Endodermal cell (in vitro differentiated cells): ENCODE measurements at regions not wholly inside any gene's neighbourhood (a gene's known extent, or its start where the extent isn't known, plus 50 kb on each side); places are given as distances from the start of the nearest gene placed in this dataset.

Experiments used
- DNase-seq: peaks from one replicate; pipeline ENCODE4 v3.0.0-alpha.2; 2017
- H3K27ac ChIP-seq: 2 replicates; pipeline ENCODE4 v1.5.1; 2013; ENCODE audit warnings: mild to moderate bottlenecking, low read depth, low read length, moderate library complexity
- H3K27me3 ChIP-seq: 2 replicates; pipeline ENCODE4 v1.6.1; 2013; ENCODE audit warnings: mild to moderate bottlenecking, low read length, moderate library complexity; ENCODE audit not compliant: insufficient read depth, control insufficient read depth, poor library complexity, severe bottlenecking
- H3K36me3 ChIP-seq: 2 replicates; pipeline ENCODE4 v1.7.0; 2013; ENCODE audit warnings: mild to moderate bottlenecking, low read length, moderate library complexity; ENCODE audit not compliant: control insufficient read depth, insufficient read depth
- H3K4me1 ChIP-seq: one replicate; pipeline ENCODE4 v1.7.0; 2013; ENCODE audit warnings: low read length; ENCODE audit not compliant: control insufficient read depth, insufficient read depth
- H3K4me3 ChIP-seq: 2 replicates; pipeline ENCODE4 v1.5.1; 2013; ENCODE audit warnings: mild to moderate bottlenecking, low read length, moderate library complexity
- H3K9ac ChIP-seq: 2 replicates; pipeline ENCODE4 v1.6.1; 2013; ENCODE audit warnings: mild to moderate bottlenecking, low read length, moderate library complexity; ENCODE audit not compliant: poor library complexity, severe bottlenecking; ENCODE audit errors: extremely low read depth
- H3K9me3 ChIP-seq: 2 replicates; pipeline ENCODE4 v1.6.1; 2013; ENCODE audit warnings: mild to moderate bottlenecking, low read length, moderate library complexity; ENCODE audit not compliant: control insufficient read depth
- H3K27ac Mint-ChIP-seq: 2 replicates; pipeline ENCODE4 v1.8.0; 2020; ENCODE audit warnings: mixed read lengths
- H3K27me3 Mint-ChIP-seq: 2 replicates; pipeline ENCODE4 v1.8.0; 2021; ENCODE audit warnings: mild to moderate bottlenecking, mixed read lengths; ENCODE audit not compliant: insufficient read depth
- H3K36me3 Mint-ChIP-seq: 2 replicates; pipeline ENCODE4 v1.8.0; 2020; ENCODE audit warnings: low read depth, mixed read lengths
- H3K4me1 Mint-ChIP-seq: 2 replicates; pipeline ENCODE4 v1.8.0; 2020; ENCODE audit warnings: mixed read lengths
- H3K4me3 Mint-ChIP-seq: 2 replicates; pipeline ENCODE4 v1.8.0; 2020; ENCODE audit warnings: mild to moderate bottlenecking, moderate library complexity, mixed read lengths
- H3K9me3 Mint-ChIP-seq: 2 replicates; pipeline ENCODE4 v1.8.0; 2020; ENCODE audit warnings: mild to moderate bottlenecking, mixed read lengths
- WGBS, 2 experiments: methylation state at CpG; one replicate each; pipeline versions ENCODE4 v1.1.5 to v1.1.7; 2013; ENCODE audit warnings: missing lambda C conversion rate in 2 of 2, mixed read lengths in 1 of 2; ENCODE audit not compliant: insufficient coverage in 1 of 2, insufficient read length in 1 of 2; 5-methylcytosine and 5-hydroxymethylcytosine counted together
- TF ChIP-seq, protein P1 (sequence below): fragments of 200-600 bp; sonication (generic); conservative IDR thresholded peaks from 2 replicates; pipeline ENCODE4 v1.5.0; 2021; ENCODE audit warnings: antibody characterized with exemption, mild to moderate bottlenecking

DNA sequence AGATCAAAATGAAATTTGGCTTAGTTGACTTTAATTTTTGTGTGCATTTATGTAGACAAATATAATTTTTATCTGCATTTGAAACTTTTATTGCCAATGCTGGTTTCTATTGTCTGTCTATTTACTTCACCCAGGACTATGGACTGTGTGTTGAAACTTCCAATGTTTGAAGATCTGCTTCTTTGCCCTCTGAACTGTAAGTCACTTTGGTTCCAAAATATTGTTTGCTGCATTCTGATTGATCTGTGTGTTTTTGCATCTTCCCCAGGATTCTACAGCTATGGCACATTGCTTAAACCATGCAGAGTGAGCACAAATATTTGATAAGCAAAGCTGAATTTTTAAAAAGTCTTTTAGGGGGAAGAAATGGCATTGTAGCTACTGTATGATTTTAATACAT lies 131.0 kb upstream of the SOX5 start:
- Histone ChIP-seq H3K36me3 (no peaks in the 10 kb centered on the region), H3K4me3 (no peak overlapping the region), H3K9ac (no peak overlapping the region), H3K4me1 (peaks cover 5% of the 10 kb centered on the region), H3K27ac (peak overlapping the region; percentile 96), H3K9me3 (no peaks in the 10 kb centered on the region), H3K27me3 (no peaks in the 10 kb centered on the region)
- no peaks in the 10 kb centered on the region for H3K36me3 Mint-ChIP-seq
- no peak overlapping the region for H3K27ac Mint-ChIP-seq
- H3K4me1 Mint-ChIP-seq: peaks cover 52% of the 10 kb centered on the region
- no peaks in the 10 kb centered on the region for H3K27me3 Mint-ChIP-seq
- H3K9me3 Mint-ChIP-seq: no peaks in the 10 kb centered on the region
- TF ChIP-seq, protein P1, sequence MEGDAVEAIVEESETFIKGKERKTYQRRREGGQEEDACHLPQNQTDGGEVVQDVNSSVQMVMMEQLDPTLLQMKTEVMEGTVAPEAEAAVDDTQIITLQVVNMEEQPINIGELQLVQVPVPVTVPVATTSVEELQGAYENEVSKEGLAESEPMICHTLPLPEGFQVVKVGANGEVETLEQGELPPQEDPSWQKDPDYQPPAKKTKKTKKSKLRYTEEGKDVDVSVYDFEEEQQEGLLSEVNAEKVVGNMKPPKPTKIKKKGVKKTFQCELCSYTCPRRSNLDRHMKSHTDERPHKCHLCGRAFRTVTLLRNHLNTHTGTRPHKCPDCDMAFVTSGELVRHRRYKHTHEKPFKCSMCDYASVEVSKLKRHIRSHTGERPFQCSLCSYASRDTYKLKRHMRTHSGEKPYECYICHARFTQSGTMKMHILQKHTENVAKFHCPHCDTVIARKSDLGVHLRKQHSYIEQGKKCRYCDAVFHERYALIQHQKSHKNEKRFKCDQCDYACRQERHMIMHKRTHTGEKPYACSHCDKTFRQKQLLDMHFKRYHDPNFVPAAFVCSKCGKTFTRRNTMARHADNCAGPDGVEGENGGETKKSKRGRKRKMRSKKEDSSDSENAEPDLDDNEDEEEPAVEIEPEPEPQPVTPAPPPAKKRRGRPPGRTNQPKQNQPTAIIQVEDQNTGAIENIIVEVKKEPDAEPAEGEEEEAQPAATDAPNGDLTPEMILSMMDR: no peak
- no peak overlapping the region for H3K4me3 Mint-ChIP-seq
- no peak for DNase-seq

DNA sequence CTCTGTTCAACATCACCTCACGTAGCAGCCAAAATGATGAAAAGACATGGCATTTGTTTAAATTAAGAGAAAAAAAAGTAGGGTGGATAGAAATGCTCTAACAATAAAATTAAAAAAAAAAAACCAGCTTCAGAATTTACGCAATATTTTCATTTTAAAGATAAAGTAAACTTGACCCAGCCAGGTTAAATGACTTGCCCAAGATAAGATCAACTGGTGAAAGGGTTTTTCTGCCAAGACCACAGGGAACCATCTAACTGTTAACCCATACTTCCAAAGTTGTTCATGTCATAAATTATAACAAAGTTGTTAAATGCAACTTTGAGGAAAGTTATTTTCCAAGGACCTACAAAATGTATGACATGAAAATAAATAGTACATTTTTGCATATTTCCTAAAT lies 129.6 kb upstream of the SOX5 start:
- no peaks in the 10 kb centered on the region for H3K36me3 ChIP-seq
- no peaks in the 10 kb centered on the region for H3K27me3 Mint-ChIP-seq
- H3K9ac ChIP-seq: no peak overlapping the region
- H3K4me1 Mint-ChIP-seq: peaks cover 52% of the 10 kb centered on the region
- no peak overlapping the region for H3K27ac ChIP-seq
- no peaks in the 10 kb centered on the region for H3K27me3 ChIP-seq
- peaks cover 6% of the 10 kb centered on the region for H3K4me1 ChIP-seq
- H3K4me3 Mint-ChIP-seq: no peak overlapping the region
- TF ChIP-seq, protein P1: no peak
- peak overlapping the region; percentile 1 for H3K27ac Mint-ChIP-seq
- no peak for DNase-seq
- no peaks in the 10 kb centered on the region for H3K9me3 Mint-ChIP-seq
- WGBS, 2 experiments: 67% methylated on average over 2 of the region's 2 CpGs; no CpG with 5 or more reads in 1 of the 2 experiments
- H3K4me3 ChIP-seq: no peak overlapping the region
- H3K36me3 Mint-ChIP-seq: no peaks in the 10 kb centered on the region
- no peaks in the 10 kb centered on the region for H3K9me3 ChIP-seq

DNA sequence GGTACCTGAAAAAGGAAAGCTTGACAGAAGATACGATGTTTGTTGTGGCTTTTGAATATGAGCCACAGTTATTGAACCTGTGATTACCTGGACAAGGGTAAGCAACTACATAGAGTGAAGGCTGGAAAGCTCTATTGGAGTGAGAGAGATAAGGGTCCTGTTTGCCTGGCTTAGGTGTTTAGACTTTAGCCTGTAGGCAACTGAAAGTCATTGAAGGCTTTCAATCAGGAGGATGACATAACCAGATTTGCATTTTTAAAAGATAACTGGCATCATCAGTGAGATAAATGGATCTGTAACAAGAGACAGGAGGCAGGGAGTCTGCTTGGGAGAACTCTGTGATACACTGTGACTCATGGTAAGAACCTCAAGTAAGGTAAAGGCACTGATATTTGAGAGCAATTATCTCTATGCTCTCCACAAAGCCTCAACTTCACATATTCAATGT lies 128.9 kb upstream of the SOX5 start:
- TF ChIP-seq, protein P1: no peak
- H3K27ac ChIP-seq: no peak overlapping the region
- WGBS, 2 experiments: 76 to 100% methylated on average over 1 of the region's 1 CpG
- Mint-ChIP-seq H3K36me3 (no peaks in the 10 kb centered on the region), H3K9me3 (no peaks in the 10 kb centered on the region), H3K4me1 (peaks cover 50% of the 10 kb centered on the region), H3K27ac (peak overlapping the region; percentile 19), H3K27me3 (no peaks in the 10 kb centered on the region), H3K4me3 (no peak overlapping the region)
- DNase-seq: peak; percentile 57
- H3K9me3 ChIP-seq: no peaks in the 10 kb centered on the region
- no peaks in the 10 kb centered on the region for H3K27me3 ChIP-seq
- peaks cover 6% of the 10 kb centered on the region for H3K4me1 ChIP-seq
- no peak overlapping the region for H3K9ac ChIP-seq
- no peaks in the 10 kb centered on the region for H3K36me3 ChIP-seq
- H3K4me3 ChIP-seq: peak overlapping the region; percentile 36
